Body of pancreas (tissue), 4 donors: ENCODE measurements at regions not wholly inside any gene's neighbourhood (a gene's known extent, or its start where the extent isn't known, plus 50 kb on each side); places are given as distances from the start of the nearest gene placed in this dataset.

Experiments
- CTCF ChIP-seq, 7 experiments: fragments of 450-650 bp in 4 of 7; fragments of 200-600 bp in 3 of 7; sonication (generic) in 3 of 7; IDR thresholded peaks; one replicate each; pipeline ENCODE4 v1.5.1; 2016 to 2019; ENCODE audit warnings: antibody characterized with exemption in 7 of 7
- POLR2A ChIP-seq, 3 donors: fragments of 450-650 bp; IDR thresholded peaks; one replicate each; pipeline ENCODE4 v1.6.1; 2016; ENCODE audit warnings: antibody characterized with exemption in 3 of 3, mild to moderate bottlenecking in 2 of 3

DNA sequence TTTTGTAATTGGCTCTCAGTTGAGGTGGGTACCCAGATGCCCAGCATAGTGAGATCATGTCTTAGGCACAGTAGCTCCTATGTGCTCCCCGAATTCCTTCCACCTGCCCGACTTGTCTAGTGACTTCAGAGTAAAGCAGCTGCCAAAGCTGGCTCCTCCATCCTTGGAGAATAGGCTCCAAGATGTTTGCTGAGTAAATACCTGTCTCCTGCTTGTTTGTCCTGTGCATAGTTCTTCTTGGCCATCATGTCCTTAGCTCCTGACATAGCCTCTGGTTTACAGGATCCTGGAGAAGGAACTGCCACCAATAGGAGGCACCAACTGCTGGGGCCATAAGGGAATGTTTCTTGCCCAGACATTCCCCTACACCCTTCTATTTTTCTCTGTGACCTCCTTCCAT, 52.6 kb upstream of the CISTR start:
- TF ChIP-seq CTCF (IDR thresholded peaks at IDR 0.05) (no peak), POLR2A (IDR thresholded peaks at IDR 0.05) (no peak)
